WTC11 (cell line): ENCODE measurements at regions not wholly inside any gene's neighbourhood (a gene's known extent, or its start where the extent isn't known, plus 50 kb on each side); places are given as distances from the start of the nearest gene placed in this dataset.
"Not testable (repeated sequence)": the region's sequence is repeated elsewhere in the genome, so short reads cannot be mapped to it uniquely, and the experiment has no call there.

Experiments used
- ATAC-seq: fragments of 200-7000 bp; cut with Tn5 transposase; 2 replicates; pipeline ENCODE4 v1.10.0; 2021; ENCODE audit warnings: mild to moderate bottlenecking, moderate library complexity
- CTCF ChIA-PET: fragments of 300-600 bp; sonication (Branson Sonifier 250); formaldehyde crosslinking; loops from one replicate; lab custom pipeline; 2021; ENCODE audit warnings: antibody characterized with exemption; lab: Charles Lee
- POLR2A ChIA-PET: fragments of 350-600 bp; sonication (Branson Sonifier 250); formaldehyde crosslinking; loops from one replicate; lab custom pipeline; 2021; ENCODE audit warnings: antibody characterized with exemption; lab: Charles Lee
- DNase-seq: peaks from one replicate; pipeline ENCODE4 v3.0.0; 2021; ENCODE audit warnings: low spot score
- H3K27ac Mint-ChIP-seq: 2 replicates; pipeline ENCODE4 v1.8.0; 2021; ENCODE audit warnings: mixed read lengths
- H3K27me3 Mint-ChIP-seq: 2 replicates; pipeline ENCODE4 v1.8.0; 2021; ENCODE audit warnings: low read depth, mild to moderate bottlenecking, moderate library complexity, mixed read lengths
- H3K36me3 Mint-ChIP-seq: 2 replicates; pipeline ENCODE4 v1.8.0; 2021; ENCODE audit warnings: mixed read lengths
- H3K4me1 Mint-ChIP-seq: 2 replicates; pipeline ENCODE4 v1.8.0; 2022; ENCODE audit warnings: mixed read lengths
- H3K4me3 Mint-ChIP-seq: 2 replicates; pipeline ENCODE4 v1.8.0; 2021; ENCODE audit warnings: mild to moderate bottlenecking, moderate library complexity, mixed read lengths
- H3K9me3 Mint-ChIP-seq: 2 replicates; pipeline ENCODE4 v1.8.0; 2021; ENCODE audit warnings: mixed read lengths
- AR ChIP-seq: fragments of 250-450 bp; sonication (Bioruptor Pico); IDR thresholded peaks from 2 replicates; pipeline ENCODE4 v1.9.0; 2021; ENCODE audit warnings: mild to moderate bottlenecking
- CREM ChIP-seq: sonication (generic); formaldehyde crosslinking; IDR thresholded peaks from 2 replicates; pipeline ENCODE4 v1.8.1; 2022; ENCODE audit warnings: mild to moderate bottlenecking, missing genetic modification reagents, moderate library complexity
- EMX1 ChIP-seq: fragments of 250-450 bp; sonication (Bioruptor Pico); IDR thresholded peaks from 2 replicates; pipeline ENCODE4 v1.8.0; 2021; ENCODE audit warnings: mild to moderate bottlenecking
- FOXK1 ChIP-seq: sonication (generic); formaldehyde crosslinking; IDR thresholded peaks from 2 replicates; pipeline ENCODE4 v1.8.0; 2022; ENCODE audit warnings: mild to moderate bottlenecking, moderate library complexity, missing genetic modification reagents
- HMGXB4 ChIP-seq: sonication (generic); formaldehyde crosslinking; IDR thresholded peaks from 2 replicates; pipeline ENCODE4 v1.8.1; 2023; ENCODE audit warnings: mild to moderate bottlenecking, moderate library complexity, missing genetic modification reagents
- JAZF1 ChIP-seq: fragments of 250-450 bp; sonication (Bioruptor Pico); IDR thresholded peaks from 2 replicates; pipeline ENCODE4 v1.9.0; 2021; ENCODE audit warnings: moderate library complexity, mild to moderate bottlenecking, inconsistent platforms
- OVOL2 ChIP-seq: fragments of 250-450 bp; sonication (Bioruptor Pico); IDR thresholded peaks from 2 replicates; pipeline ENCODE4 v1.9.0; 2021; ENCODE audit warnings: mild to moderate bottlenecking, borderline replicate concordance
- PRDM15 ChIP-seq: sonication (generic); formaldehyde crosslinking; IDR thresholded peaks from 2 replicates; pipeline ENCODE4 v1.8.0; 2022; ENCODE audit warnings: missing genetic modification reagents
- ZNF396 ChIP-seq: fragments of 250-450 bp; sonication (Bioruptor Pico); IDR thresholded peaks from 2 replicates; pipeline ENCODE4 v1.8.0; 2021; ENCODE audit warnings: mild to moderate bottlenecking, moderate library complexity, borderline replicate concordance
- ZSCAN18 ChIP-seq: fragments of 250-450 bp; sonication (Bioruptor Pico); IDR thresholded peaks from 2 replicates; pipeline ENCODE4 v2.1.2; 2022; ENCODE audit warnings: mild to moderate bottlenecking, moderate library complexity
- TF ChIP-seq, protein P1 (sequence below): fragments of 250-450 bp; sonication (Bioruptor Pico); IDR thresholded peaks from 2 replicates; pipeline ENCODE4 v1.9.0; 2021; ENCODE audit warnings: mild to moderate bottlenecking, borderline replicate concordance

DNA sequence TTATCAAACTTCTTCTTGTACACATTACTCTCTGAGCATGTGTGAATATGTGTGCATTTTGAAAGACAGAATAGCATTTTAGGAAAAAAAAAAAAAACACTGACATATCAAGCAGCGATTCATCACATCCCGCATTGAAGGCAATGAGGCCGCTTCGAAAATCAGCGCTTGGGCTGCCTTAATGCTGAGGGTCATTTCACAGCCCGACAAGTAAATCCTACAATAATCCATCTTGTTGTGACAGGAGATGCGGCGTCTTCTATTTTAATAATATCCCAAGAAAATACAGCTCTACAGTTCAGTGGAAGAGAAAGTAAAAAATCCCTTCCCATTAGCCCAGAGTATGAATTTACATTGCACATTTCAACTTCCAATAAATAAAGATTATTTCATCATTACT, 389.2 kb upstream of the GRM7 start:
- ChIA-PET POLR2A (no interaction called here), CTCF (no interaction called here)
- no peak overlapping the region for H3K27ac Mint-ChIP-seq
- H3K27me3 Mint-ChIP-seq = no peaks in the 10 kb centered on the region
- no peak for DNase-seq
- H3K4me1 Mint-ChIP-seq = no peaks in the 10 kb centered on the region
- no peak overlapping the region for H3K4me3 Mint-ChIP-seq
- H3K9me3 Mint-ChIP-seq = peaks cover 44% of the 10 kb centered on the region
- H3K36me3 Mint-ChIP-seq = peaks cover 22% of the 10 kb centered on the region
- TF ChIP-seq ZNF396 (CRISPR knock-in tag) (no peak), CREM (CRISPR knock-in tag) (no peak), HMGXB4 (CRISPR knock-in tag) (no peak), OVOL2 (CRISPR knock-in tag) (no peak), EMX1 (CRISPR knock-in tag) (no peak), PRDM15 (CRISPR knock-in tag) (no peak), FOXK1 (CRISPR knock-in tag) (no peak), AR (CRISPR knock-in tag) (no peak), JAZF1 (CRISPR knock-in tag) (no peak), ZSCAN18 (CRISPR knock-in tag) (no peak)
- TF ChIP-seq, protein P1, sequence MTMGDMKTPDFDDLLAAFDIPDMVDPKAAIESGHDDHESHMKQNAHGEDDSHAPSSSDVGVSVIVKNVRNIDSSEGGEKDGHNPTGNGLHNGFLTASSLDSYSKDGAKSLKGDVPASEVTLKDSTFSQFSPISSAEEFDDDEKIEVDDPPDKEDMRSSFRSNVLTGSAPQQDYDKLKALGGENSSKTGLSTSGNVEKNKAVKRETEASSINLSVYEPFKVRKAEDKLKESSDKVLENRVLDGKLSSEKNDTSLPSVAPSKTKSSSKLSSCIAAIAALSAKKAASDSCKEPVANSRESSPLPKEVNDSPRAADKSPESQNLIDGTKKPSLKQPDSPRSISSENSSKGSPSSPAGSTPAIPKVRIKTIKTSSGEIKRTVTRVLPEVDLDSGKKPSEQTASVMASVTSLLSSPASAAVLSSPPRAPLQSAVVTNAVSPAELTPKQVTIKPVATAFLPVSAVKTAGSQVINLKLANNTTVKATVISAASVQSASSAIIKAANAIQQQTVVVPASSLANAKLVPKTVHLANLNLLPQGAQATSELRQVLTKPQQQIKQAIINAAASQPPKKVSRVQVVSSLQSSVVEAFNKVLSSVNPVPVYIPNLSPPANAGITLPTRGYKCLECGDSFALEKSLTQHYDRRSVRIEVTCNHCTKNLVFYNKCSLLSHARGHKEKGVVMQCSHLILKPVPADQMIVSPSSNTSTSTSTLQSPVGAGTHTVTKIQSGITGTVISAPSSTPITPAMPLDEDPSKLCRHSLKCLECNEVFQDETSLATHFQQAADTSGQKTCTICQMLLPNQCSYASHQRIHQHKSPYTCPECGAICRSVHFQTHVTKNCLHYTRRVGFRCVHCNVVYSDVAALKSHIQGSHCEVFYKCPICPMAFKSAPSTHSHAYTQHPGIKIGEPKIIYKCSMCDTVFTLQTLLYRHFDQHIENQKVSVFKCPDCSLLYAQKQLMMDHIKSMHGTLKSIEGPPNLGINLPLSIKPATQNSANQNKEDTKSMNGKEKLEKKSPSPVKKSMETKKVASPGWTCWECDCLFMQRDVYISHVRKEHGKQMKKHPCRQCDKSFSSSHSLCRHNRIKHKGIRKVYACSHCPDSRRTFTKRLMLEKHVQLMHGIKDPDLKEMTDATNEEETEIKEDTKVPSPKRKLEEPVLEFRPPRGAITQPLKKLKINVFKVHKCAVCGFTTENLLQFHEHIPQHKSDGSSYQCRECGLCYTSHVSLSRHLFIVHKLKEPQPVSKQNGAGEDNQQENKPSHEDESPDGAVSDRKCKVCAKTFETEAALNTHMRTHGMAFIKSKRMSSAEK (CRISPR knock-in tag) = no peak
- no peak for ATAC-seq

GRCh38 chr3:6490487-6491327, 370.2 kb upstream of the GRM7 start:
- peak; percentile 17 for DNase-seq
- ATAC-seq, CTCF ChIA-PET, POLR2A ChIA-PET: not testable (repeated sequence)
- Mint-ChIP-seq H3K9me3 (peaks cover 44% of the 10 kb centered on the region), H3K4me3 (peak overlapping the region; percentile 69), H3K4me1 (peaks cover 14% of the 10 kb centered on the region; the same call in 1 of the 2 replicates), H3K27ac (peak overlapping the region; percentile 87), H3K27me3 (peaks cover 10% of the 10 kb centered on the region), H3K36me3 (peaks cover 42% of the 10 kb centered on the region)
